CD4-positive, alpha-beta T cell treated with Interleukin-15 for 1 hour (primary cell): ENCODE measurements at regions not wholly inside any gene's neighbourhood (a gene's known extent, or its start where the extent isn't known, plus 50 kb on each side); places are given as distances from the start of the nearest gene placed in this dataset.

Experiments
- DNase-seq: peaks from one replicate; pipeline ENCODE4 v3.0.0-alpha.2; 2020

GRCh38 chr12:132439333-132439904, 50.5 kb upstream of the FBRSL1 start:
- DNase-seq, result peak; percentile 70

- no peak for DNase-seq
Measured at GRCh38 chr12:132438726-132439125, 51.2 kb upstream of the FBRSL1 start.

- DNase-seq, result no peak
Measured at GRCh38 chr12:132437943-132438700, 51.8 kb upstream of the FBRSL1 start.

GRCh38 chr12:132437252-132437932, 52.6 kb upstream of the FBRSL1 start:
- DNase-seq, result no peak

GRCh38 chr12:132436791-132437251, 53.1 kb upstream of the FBRSL1 start:
- DNase-seq, result no peak

- DNase-seq, result no peak
Measured at GRCh38 chr12:132435486-132436187, 54.3 kb upstream of the FBRSL1 start.

- peak; percentile 47 for DNase-seq
Measured at GRCh38 chr12:132433641-132434395, 56.1 kb upstream of the FBRSL1 start.

- no peak for DNase-seq
Measured at GRCh38 chr12:132432721-132433577, 57.0 kb upstream of the FBRSL1 start.

- DNase-seq, result no peak
Measured at GRCh38 chr12:132432126-132432705, 57.7 kb upstream of the FBRSL1 start.

- DNase-seq, result no peak
Measured at GRCh38 chr12:132430838-132431774, 58.8 kb upstream of the FBRSL1 start.

- peak; percentile 85 for DNase-seq
Measured at GRCh38 chr12:132429946-132430643, 59.9 kb upstream of the FBRSL1 start.

- no peak for DNase-seq
Measured at GRCh38 chr12:132429602-132429945, 60.4 kb upstream of the FBRSL1 start.

GRCh38 chr12:132428936-132429601, 60.9 kb upstream of the FBRSL1 start:
- DNase-seq, result peak; percentile 68

- peak; percentile 34 for DNase-seq
Measured at GRCh38 chr12:132427999-132428935, 61.7 kb upstream of the FBRSL1 start.

- DNase-seq, result no peak
Measured at GRCh38 chr12:132427174-132427768, 62.7 kb upstream of the FBRSL1 start.

GRCh38 chr12:132426349-132427173, 63.4 kb upstream of the FBRSL1 start:
- DNase-seq, result no peak
